ENCODE measurements at regions not wholly inside any gene's neighbourhood (a gene's known extent, or its start where the extent isn't known, plus 50 kb on each side); places are given as distances from the start of the nearest gene placed in this dataset.

DNA sequence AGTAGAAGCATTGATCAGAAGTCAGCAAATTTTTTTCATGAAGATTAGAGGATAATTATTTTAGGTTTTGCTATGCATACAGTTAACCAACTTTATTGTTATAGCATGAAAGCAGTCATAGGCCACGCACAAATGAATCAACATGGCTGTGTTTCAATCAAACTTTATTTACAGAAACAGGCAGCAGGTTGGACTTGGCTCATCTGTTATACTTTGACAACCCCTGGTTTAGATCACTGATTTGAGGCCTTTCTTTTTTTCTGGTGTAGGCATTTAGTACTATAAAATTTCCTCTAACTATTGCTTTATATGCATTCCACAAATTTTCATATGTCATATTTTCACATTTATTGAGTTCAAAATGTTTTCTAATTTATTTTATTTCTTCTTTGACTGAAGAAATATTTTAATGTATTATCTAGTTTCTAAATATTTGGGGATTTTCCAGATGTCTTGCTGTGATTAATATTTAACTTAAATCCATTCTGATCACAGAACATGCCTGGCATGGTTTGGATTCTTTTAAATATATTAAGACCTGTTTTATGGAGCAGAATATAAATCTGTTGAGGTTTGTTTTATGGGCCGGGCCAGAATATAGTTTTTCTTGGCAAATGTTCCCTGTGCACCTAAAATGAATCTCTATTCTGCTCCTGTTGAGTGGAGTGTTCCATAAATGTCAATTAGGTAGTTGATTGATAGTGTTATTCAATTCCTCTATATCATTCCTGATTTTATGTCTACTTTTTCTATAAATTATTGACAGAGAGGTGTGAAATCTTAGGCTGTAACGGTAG, 116.3 kb upstream of the KLHL29 start:
- Histone ChIP-seq H3K4me3 (ENCODE audit: insufficient read depth, low read depth, low read length) (no peak overlapping the region), H2BK20ac (ENCODE audit: low read depth, low read length) (no peak overlapping the region), H2AK5ac (ENCODE audit: low read depth, low read length) (no peak overlapping the region), H3K27ac (ENCODE audit: insufficient read depth, low read length) (no peak overlapping the region), H3K4ac (ENCODE audit: low read depth, low read length) (no peak overlapping the region), H2BK120ac (ENCODE audit: low read depth, low read length) (no peak overlapping the region), H3K23ac (ENCODE audit: low read depth, low read length) (no peak overlapping the region), H2AK9ac (replicated peaks; ENCODE audit: low read depth, low read length, poor library complexity) (no peak overlapping the region), H4K8ac (ENCODE audit: low read depth in 2 of 2, low read length in 2 of 2) (no peak overlapping the region), H3K9me1 (ENCODE audit: insufficient read depth, low read length) (no peaks in the 10 kb centered on the region), H2BK5ac (ENCODE audit: low read depth, low read length, poor library complexity, severe bottlenecking) (no peak overlapping the region), H3K56ac (ENCODE audit: extremely low read depth, insufficient read depth, low read length) (no peak overlapping the region), H2BK15ac (ENCODE audit: low read depth, low read length) (no peak overlapping the region), H3K14ac (replicated peaks; ENCODE audit: low read depth, low read length) (no peak overlapping the region), H4K20me1 (ENCODE audit: insufficient read depth, low read length) (no peaks in the 10 kb centered on the region), H3K4me1 (ENCODE audit: control insufficient read depth, insufficient read depth, low read length) (no peaks in the 10 kb centered on the region), H3K36me3 (ENCODE audit: control insufficient read depth, insufficient read depth, low read length) (no peaks in the 10 kb centered on the region), H3K4me2 (ENCODE audit: low read depth, low read length) (no peak overlapping the region), H4K91ac (ENCODE audit: insufficient read depth, low read depth, low read length) (no peak overlapping the region), H3K27me3 (ENCODE audit: control insufficient read depth, insufficient read depth, low read length) (no peaks in the 10 kb centered on the region), H3K9me3 (ENCODE audit: control insufficient read depth, insufficient read depth, low read length) (no peaks in the 10 kb centered on the region), H3K9ac (ENCODE audit: low read depth, low read length) (no peak overlapping the region), H3K79me1 (ENCODE audit: low read depth in 1 of 2, low read length in 2 of 2) (no peaks in the 10 kb centered on the region), H4K5ac (ENCODE audit: low read depth, low read length) (no peak overlapping the region), H2AFZ (replicated peaks; ENCODE audit: low read length, poor library complexity) (no peak overlapping the region), H3K18ac (ENCODE audit: low read depth, low read length) (no peak overlapping the region)
- no peak for TF ChIP-seq RFX5 (IDR thresholded peaks at IDR 0.05; ENCODE audit: low read depth, low read length)
- TF ChIP-seq CHD1 (IDR thresholded peaks at IDR 0.05; ENCODE audit: low read depth, low read length), result no peak
- no peak for TF ChIP-seq MAZ (IDR thresholded peaks at IDR 0.05; ENCODE audit: borderline replicate concordance, low read depth, low read length)
- no peak for TF ChIP-seq CTCF (conservative IDR thresholded peaks at IDR 0.05; ENCODE audit: low read depth, low read length)
- no peak for TF ChIP-seq MAFK (IDR thresholded peaks at IDR 0.05; ENCODE audit: low read depth, low read length)
- no peak for TF ChIP-seq ELK1 (IDR thresholded peaks at IDR 0.05; ENCODE audit: borderline replicate concordance, low read depth, low read length)
- TF ChIP-seq FOS (IDR thresholded peaks at IDR 0.05; ENCODE audit: low read depth, low read length), result no peak
- TF ChIP-seq NFE2L2 (IDR thresholded peaks at IDR 0.05; ENCODE audit: low read depth, low read length), result no peak
- TF ChIP-seq SMC3 (IDR thresholded peaks at IDR 0.05; ENCODE audit: low read depth, low read length), result no peak
- no peak for TF ChIP-seq POLR2A (IDR thresholded peaks at IDR 0.05; ENCODE audit: low read depth, low read length)
- TF ChIP-seq RAD21 (IDR thresholded peaks at IDR 0.05; ENCODE audit: low read length), result no peak
- TF ChIP-seq RCOR1 (IDR thresholded peaks at IDR 0.05; ENCODE audit: insufficient replicate concordance, low read length), result no peak
- TF ChIP-seq, protein P1, sequence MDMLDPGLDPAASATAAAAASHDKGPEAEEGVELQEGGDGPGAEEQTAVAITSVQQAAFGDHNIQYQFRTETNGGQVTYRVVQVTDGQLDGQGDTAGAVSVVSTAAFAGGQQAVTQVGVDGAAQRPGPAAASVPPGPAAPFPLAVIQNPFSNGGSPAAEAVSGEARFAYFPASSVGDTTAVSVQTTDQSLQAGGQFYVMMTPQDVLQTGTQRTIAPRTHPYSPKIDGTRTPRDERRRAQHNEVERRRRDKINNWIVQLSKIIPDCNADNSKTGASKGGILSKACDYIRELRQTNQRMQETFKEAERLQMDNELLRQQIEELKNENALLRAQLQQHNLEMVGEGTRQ (IDR thresholded peaks at IDR 0.05; ENCODE audit: low read depth, low read length), result no peak
- TF ChIP-seq CEBPB (IDR thresholded peaks at IDR 0.05; ENCODE audit: low read depth, low read length), result no peak
- TF ChIP-seq BHLHE40 (IDR thresholded peaks at IDR 0.05; ENCODE audit: low read depth, low read length), result no peak
- no CpG with 5 or more reads among the region's 3 CpGs for WGBS, 2 experiments (ENCODE audit: extremely low coverage in 2 of 2, insufficient read length in 1 of 2)
- no peak for ATAC-seq (ENCODE audit: low read depth)
- BruUV-seq (replicated peaks), result no TSS peak
- ChIA-PET CTCF (interaction anchor here (0.6 kb wide), 1 partner anchor 8 kb away, joined by 3 read pairs; no protein-coding TSS in a partner anchor), POLR2A (ENCODE audit: unreplicated experiment) (no interaction called here)
- intact Hi-C loops (cut with micrococcal nuclease) (no loop called here), in situ Hi-C loops (cut with MboI; ENCODE audit: low sequenced_read_pairs) (no loop called here), dilution Hi-C loops (cut with HindIII; ENCODE audit: low sequenced_read_pairs, unreplicated experiment) (no loop called here)
- DNase-seq, result no peak

Measured in IMR-90 (cell line).